HT-29 (cell line): ENCODE measurements at regions not wholly inside any gene's neighbourhood (a gene's known extent, or its start where the extent isn't known, plus 50 kb on each side); places are given as distances from the start of the nearest gene placed in this dataset.
A peak's percentile ranks its signal among the peaks of the same experiment; 100 is the strongest.
"Not testable (repeated sequence)": the region's sequence is repeated elsewhere in the genome, so short reads cannot be mapped to it uniquely, and the experiment has no call there.

Experiments
- DNase-seq: peaks from one replicate; pipeline ENCODE4 v3.0.0-alpha.2; 2015; ENCODE audit warnings: low spot score

DNA sequence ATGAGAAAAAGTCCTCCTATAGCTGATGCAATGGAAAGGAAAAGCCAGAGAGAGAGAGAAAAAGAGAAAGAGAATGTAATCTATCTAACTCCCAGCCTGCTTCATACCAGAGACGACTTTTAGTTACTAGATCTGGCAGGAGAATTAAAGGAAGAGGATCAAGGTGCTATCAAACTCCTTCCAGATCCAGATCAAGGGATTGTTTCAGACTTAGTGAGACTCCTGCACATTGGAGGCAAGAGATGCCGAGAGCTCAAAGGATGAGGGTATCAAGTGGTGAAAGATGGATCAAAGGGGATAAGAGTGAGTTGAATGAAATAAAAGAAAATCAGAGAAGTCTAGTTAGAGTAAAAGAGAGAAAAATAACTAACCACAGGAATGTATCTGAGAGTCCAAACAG, 478.6 kb downstream of the KIF4B start:
- DNase-seq, result no peak

- no peak for DNase-seq
Measured at GRCh38 chr5:155504606-155505005, 491.1 kb downstream of the KIF4B start.

- DNase-seq, result no peak
Measured at GRCh38 chr5:155507363-155507762, 493.8 kb downstream of the KIF4B start.

DNA sequence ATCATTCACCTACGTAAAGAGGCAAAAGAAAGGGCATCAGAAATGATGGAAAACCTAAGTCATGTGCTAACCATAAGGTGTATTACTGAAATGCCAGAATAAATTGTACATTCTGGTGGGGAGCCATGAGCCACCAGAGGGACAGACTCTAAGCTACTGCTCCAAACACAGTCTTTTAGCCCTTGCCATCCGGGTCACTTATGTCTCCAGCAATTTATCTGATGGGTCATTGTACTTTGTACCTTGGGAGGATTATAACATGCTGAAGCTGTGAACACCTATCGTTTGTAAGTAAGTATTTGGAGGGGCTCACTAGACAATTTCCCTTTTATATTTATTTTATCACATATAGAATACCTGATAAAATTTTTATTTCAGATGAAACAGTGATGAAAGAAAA, 495.1 kb downstream of the KIF4B start:
- DNase-seq, result no peak

- DNase-seq, result no peak
Measured at GRCh38 chr5:155512329-155512728, 498.8 kb downstream of the KIF4B start.

DNA sequence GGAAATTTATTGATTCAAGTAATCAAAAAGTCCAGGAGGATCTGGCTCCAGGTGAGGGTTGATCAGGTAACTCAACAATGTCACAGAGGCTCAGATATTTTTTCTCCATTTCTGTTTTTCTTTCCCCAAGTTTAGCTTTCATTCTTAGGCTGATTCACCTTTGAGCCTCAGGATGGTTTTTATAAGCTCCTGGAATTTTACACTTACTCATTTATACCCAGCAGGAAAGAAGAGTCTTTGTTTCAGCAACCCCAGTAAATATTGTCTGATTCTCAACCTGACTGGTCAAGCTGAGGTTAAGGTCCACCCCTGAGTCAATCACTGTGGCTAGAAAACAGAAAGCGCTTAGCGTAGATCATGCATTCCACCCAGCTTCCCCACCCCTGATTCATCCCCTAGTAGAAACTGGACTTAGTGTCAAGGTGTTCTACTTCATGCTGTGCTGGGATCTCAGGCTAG, 500.6 kb downstream of the KIF4B start:
- peak; percentile 75 for DNase-seq

DNA sequence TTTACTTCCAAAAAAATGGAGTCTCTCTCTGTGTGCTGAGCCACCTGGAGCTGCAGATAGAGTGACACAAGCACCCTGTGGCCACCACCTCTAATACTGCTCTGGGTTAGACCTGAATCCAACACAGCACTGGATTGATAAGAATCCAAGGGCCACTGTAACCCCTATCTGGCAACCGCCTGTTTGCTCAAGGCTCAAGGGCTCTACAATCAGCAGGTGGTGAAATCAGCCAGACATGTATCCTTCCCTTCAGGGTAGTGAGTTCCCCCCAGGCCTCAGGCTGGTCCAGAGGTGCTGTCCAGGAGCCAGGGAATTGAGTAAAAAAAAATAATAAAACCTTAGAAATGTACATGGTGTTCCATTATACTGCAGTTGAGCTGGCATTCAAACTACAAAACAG, 509.0 kb downstream of the KIF4B start:
- no peak for DNase-seq

DNA sequence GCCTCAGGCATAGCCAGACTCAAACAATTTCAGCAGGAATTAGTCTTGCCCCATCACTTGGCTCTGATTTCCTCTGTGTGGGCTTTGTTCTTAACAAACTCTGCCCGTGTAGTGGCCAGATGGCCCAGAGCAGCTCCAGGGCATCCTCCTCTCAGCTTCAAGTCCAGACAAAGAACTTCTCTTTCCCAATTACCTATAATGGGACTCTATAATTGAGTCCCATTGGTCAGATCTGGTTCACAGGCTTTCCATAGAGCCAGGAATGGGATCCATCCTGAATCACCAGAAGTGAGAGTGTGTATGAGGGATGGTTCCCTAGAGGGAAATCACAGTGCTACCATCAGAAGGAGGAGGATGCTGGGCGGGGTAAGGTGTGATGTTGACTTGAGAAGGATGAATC, 515.8 kb downstream of the KIF4B start:
- DNase-seq, result no peak

- DNase-seq, result no peak
Measured at GRCh38 chr5:155530046-155530445, 516.5 kb downstream of the KIF4B start.

DNA sequence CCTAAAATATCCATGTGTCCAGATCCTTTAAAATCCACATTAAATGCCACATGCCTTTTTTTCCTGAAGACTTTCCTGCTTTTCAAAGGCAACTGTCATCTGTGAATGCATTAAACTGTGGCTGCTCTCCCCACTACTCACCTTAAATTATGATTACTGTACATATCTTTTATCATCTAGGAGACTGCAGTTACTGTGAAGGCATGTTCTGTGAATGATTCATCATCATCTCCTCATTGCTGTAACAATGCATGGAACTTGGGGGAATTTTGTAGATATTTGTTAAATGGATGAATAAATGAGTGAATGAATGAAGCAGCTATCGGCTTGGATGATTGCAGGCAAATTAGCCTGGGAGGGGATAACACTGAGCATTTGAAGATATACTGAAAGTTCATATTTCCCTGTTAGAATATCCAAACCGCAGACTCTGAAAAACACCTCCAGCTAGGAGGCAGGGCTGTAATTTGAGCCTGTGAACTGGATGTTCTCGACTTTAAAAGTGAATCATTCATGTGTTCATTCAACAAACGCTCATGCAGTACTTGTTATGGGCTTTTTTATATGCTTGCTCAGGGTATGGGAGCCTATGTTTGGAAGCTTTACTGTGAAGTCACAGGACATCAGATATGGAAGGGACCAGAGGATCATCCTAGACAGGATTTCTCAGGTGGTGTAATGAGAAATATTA, 519.2 kb downstream of the KIF4B start:
- no peak for DNase-seq

DNA sequence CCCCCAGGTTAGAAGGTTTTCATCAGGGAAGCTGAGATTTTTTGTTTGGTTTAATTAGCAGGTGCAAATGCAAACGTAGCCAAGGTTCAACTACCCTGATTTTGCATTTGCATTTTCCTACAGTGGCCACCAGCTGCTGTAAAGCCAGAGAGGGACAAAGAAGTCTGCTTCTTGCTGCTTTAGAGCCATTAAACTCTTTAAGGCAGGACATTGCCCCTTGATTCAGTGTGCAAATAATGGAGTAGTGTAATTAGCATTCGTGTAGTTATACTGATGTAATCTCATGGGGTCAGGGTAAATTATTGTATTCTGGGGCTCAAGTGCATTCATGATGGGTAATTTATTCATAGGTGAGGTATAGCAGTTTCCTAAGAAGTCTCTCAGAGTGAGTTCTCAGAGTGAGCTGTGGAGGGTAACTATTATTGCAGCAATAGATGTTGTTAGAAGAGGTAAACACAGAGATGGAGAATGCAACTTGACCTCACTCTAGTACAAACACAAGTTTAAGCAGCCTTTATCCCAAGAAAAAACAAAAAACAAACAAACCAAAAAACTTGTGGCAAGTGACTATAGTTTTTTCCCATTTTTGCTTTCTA, 526.5 kb downstream of the KIF4B start:
- DNase-seq, result no peak

- DNase-seq, result no peak
Measured at GRCh38 chr5:155546075-155546474, 532.5 kb downstream of the KIF4B start.

GRCh38 chr5:155554500-155554899, 540.9 kb downstream of the KIF4B start:
- no peak for DNase-seq

DNA sequence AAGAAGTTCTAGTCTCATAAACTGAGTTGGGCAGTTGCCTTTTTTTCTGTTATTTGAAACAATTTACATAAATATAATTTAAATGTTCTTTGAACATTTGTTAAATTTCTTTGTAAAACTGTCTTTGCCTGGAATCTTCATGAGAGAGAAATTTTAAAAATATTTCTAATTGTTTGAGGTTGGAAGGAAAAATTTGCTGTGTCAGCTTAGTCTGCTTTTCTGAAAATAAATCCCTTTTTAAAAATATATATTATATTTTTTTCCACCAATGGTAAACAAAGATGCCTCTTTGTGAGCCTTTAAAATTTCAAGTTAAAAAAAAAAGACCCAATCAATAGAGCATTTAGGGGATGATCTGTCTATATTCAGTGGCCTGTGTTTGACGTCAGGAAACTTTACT, 542.7 kb downstream of the KIF4B start:
- DNase-seq, result no peak

DNA sequence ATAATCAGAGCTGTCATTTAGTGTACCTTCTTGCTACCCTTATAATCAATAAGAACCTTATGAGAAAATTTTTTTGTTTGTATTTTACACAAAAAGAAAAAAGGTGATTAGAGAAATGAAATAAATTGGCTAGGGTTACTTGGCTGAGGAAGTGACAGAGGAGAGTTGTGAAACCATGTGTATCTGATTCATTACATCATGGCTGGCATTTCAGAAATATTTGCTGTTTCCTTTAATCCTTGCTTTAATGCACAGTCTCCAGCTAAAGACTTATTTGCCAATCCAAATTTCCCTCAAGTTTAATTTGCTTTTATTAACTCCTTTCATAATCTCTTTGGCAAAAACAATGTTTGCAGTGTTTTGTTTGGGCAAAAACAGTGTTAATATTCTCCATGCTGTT, 543.1 kb downstream of the KIF4B start:
- DNase-seq, result no peak

DNA sequence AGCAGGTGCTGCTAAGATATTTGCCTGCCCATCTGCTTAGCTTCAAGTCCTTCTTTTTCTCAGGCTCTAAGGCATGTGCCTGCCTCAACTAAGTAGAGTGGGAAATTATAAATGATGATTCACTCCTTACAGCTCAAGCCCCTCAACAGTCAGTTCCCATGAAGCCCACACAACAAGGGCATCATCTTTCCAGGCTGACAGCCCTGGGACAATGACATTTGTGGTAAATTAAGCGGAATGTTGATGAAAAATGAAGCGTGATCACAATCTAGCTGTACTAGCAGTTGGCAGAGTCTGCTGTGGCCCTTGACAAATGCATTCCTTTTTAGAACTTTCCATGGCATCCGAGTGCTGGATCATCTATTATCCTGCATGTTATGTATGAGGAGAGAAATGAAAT, 548.6 kb downstream of the KIF4B start:
- no peak for DNase-seq

DNA sequence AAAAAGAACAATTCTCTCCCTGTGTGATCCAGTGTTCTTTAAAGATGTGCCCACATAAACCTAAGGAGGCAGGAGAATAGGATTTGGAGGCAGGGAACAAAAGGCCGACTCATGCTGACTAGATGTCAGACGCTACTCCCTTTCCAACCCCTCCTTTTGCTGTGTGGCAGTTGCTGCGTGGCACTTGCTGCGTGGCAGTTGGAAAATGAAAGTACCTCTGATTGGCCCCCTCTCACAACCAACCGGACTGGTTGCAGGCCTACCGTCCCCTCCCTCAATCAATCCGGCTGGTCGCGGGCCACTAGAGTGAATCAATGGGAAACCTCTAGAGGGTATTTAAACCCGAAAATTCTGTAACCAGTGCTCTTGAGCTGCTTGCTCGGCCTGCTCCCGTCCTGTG, 551.0 kb downstream of the KIF4B start:
- no peak for DNase-seq

DNA sequence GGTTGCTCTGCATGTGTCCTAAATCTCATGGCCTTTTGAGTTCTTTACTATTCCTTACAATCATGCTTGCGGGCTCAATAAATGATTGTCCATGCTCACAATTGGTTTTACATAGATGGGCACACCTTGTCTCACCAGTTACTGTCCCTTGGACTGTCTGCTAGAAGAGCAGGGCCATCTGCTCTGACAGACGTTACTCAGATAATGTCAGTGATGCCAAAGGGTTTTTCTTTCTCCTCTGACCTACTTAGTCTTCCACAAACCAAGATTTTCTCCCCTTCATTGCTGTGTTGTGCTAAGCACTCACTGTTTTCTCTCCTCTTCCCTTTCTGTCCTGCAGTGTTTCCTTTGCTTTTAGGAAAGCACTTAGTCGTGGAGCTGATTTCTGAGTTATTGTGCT, 562.3 kb downstream of the KIF4B start:
- DNase-seq, result no peak

DNA sequence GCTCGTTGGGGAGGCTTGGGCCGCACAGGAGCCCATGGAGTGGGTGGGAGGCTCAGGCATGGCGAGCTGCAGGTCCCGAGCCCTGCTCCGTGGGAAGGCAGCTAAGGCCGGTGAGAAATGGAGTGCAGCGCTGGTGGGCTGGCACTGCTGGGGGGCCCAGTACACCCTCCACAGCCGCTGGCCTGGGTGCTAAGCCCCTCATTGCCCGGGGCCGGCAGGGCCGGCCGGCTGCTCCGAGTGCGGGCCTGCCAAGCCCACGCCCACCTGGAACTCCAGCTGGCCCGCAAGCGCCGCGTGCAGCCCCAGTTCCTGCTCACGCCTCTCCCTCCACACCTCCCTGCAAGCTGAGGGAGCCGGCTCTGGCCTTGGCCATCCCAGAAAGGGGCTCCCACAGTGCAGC, 573.3 kb downstream of the KIF4B start:
- DNase-seq, result not testable (repeated sequence)

DNA sequence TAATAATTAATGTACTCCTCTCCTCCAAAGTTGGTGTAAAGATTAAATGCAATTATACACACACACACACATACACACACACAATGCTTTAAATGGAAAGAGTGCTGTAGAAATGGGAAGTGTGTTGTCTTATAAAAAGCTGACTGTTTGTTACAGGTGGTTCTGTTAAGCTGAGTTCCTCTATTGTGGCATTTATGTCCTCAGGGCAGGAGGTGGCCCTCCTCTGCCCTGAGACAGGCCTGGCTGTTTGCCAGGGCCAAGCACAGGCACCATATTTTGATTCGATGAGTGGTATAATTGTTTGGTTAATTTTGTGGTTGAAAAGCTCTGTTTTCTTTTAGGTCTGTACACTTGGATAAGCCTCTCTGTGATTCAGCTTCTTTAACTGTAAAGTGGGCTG, 573.9 kb downstream of the KIF4B start:
- no peak for DNase-seq

GRCh38 chr5:155591273-155591672, 577.7 kb downstream of the KIF4B start:
- DNase-seq, result no peak

- no peak for DNase-seq
Measured at GRCh38 chr5:155594270-155594669, 580.7 kb downstream of the KIF4B start.

GRCh38 chr5:155595791-155596190, 582.2 kb downstream of the KIF4B start:
- DNase-seq, result no peak

GRCh38 chr5:155598552-155598951, 585.0 kb downstream of the KIF4B start:
- no peak for DNase-seq
